ENCODE measurements at regions not wholly inside any gene's neighbourhood (a gene's known extent, or its start where the extent isn't known, plus 50 kb on each side); places are given as distances from the start of the nearest gene placed in this dataset.

- TF ChIP-seq CTCF (IDR thresholded peaks at IDR 0.05; ENCODE audit: low read depth, low read length) = no peak
- TF ChIP-seq EZH2phosphoT487 (IDR thresholded peaks at IDR 0.05; ENCODE audit: low read depth) = no peak
Observed at GRCh38 chr2:43026426-43027096, 199.8 kb downstream of the ZFP36L2 start.
